Thyroid gland (tissue), 4 donors: ENCODE measurements at regions not wholly inside any gene's neighbourhood (a gene's known extent, or its start where the extent isn't known, plus 50 kb on each side); places are given as distances from the start of the nearest gene placed in this dataset.

Experiments used
- DNase-seq, 2 donors: peaks; one replicate each; pipeline ENCODE4 v3.0.0-alpha.2; 2019
- H3K27ac ChIP-seq, 3 donors: fragments of 200-600 bp; sonication (generic); 1 replicate in 2 of 3; 2 replicates in 1 of 3; pipeline ENCODE4 v1.5.1; 2016 to 2019; ENCODE audit warnings: mild to moderate bottlenecking in 1 of 3, moderate library complexity in 1 of 3
- H3K27me3 ChIP-seq: fragments of 200-600 bp; sonication (generic); one replicate; pipeline ENCODE4 v1.5.1; 2019
- H3K36me3 ChIP-seq, 2 donors: fragments of 200-600 bp; sonication (generic); one replicate each; pipeline ENCODE4 v1.5.1; 2016 to 2019
- H3K4me1 ChIP-seq, 2 donors: fragments of 200-600 bp; sonication (generic); one replicate each; pipeline ENCODE4 v1.5.1; 2017 to 2019
- H3K4me3 ChIP-seq, 3 donors: fragments of 200-600 bp; sonication (generic); replicated peaks in 1 of 3; 1 replicate in 2 of 3; 2 replicates in 1 of 3; pipeline ENCODE4 v1.5.1; 2016; ENCODE audit warnings: mild to moderate bottlenecking in 1 of 3
- H3K9me3 ChIP-seq: fragments of 200-600 bp; sonication (generic); one replicate; pipeline ENCODE4 v1.5.1; 2017
- CTCF ChIP-seq, 6 experiments: fragments of 200-600 bp in 3 of 6; fragments of 450-650 bp in 3 of 6; sonication (generic) in 3 of 6; IDR thresholded peaks; one replicate each; pipeline ENCODE4 v1.5.1; 2016 to 2019; ENCODE audit warnings: antibody characterized with exemption in 6 of 6, mild to moderate bottlenecking in 2 of 6, inconsistent platforms in 1 of 6, moderate library complexity in 1 of 6
- POLR2A ChIP-seq, 2 donors: fragments of 450-650 bp; IDR thresholded peaks; one replicate each; pipeline ENCODE4 v1.6.1; 2017; ENCODE audit warnings: antibody characterized with exemption in 2 of 2, mild to moderate bottlenecking in 2 of 2, moderate library complexity in 1 of 2
- WGBS, 2 donors: methylation state at CpG; one replicate each; pipeline ENCODE4 v1.1.5; 2017; 5-methylcytosine and 5-hydroxymethylcytosine counted together
- intact Hi-C: fragments of 100-400 bp; cut with DNase I; formaldehyde crosslinking; loops from one replicate; pipeline ENCODE4 v1.15.1; 2023

GRCh38 chr1:38577385-38577784 is 282.2 kb downstream of the RRAGC start:
- H3K4me3 ChIP-seq, result no peak overlapping the region
- WGBS, 2 donors, result 53 to 64% methylated on average over 4 of the region's 4 CpGs
- no peak overlapping the region for H3K27ac ChIP-seq
- no peak for TF ChIP-seq POLR2A (IDR thresholded peaks at IDR 0.05)
- TF ChIP-seq CTCF (IDR thresholded peaks at IDR 0.05), result no peak
- no peaks in the 10 kb centered on the region for H3K9me3 ChIP-seq
- intact Hi-C loops, result no loop called here
- no peak for DNase-seq
- peaks cover 7% of the 10 kb centered on the region for H3K27me3 ChIP-seq
- peaks cover 6 to 8% of the 10 kb centered on the region in 2 donors for H3K4me1 ChIP-seq
- H3K36me3 ChIP-seq, result no peaks in the 10 kb centered on the region

GRCh38 chr1:38576241-38576640 is 283.3 kb downstream of the RRAGC start:
- Histone ChIP-seq H3K36me3 (no peaks in the 10 kb centered on the region), H3K27ac (no peak overlapping the region), H3K4me1 (peaks cover 6 to 8% of the 10 kb centered on the region in 2 donors), H3K9me3 (no peaks in the 10 kb centered on the region), H3K4me3 (no peak overlapping the region), H3K27me3 (peaks cover 7% of the 10 kb centered on the region)
- DNase-seq, result no peak
- intact Hi-C loops, result no loop called here
- no peak for TF ChIP-seq CTCF (IDR thresholded peaks at IDR 0.05)
- WGBS, 2 donors, result 85 to 93% methylated on average over 4 to 5 of the region's 6 CpGs

- Histone ChIP-seq H3K4me3 (no peak overlapping the region), H3K27ac (no peak overlapping the region), H3K27me3 (no peaks in the 10 kb centered on the region), H3K4me1 (no peaks in the 10 kb centered on the region), H3K36me3 (no peaks in the 10 kb centered on the region), H3K9me3 (no peaks in the 10 kb centered on the region)
- WGBS, 2 donors, result 43 to 55% methylated on average over 4 of the region's 4 CpGs
- TF ChIP-seq CTCF (IDR thresholded peaks at IDR 0.05), result no peak
- TF ChIP-seq POLR2A (IDR thresholded peaks at IDR 0.05), result no peak
- no peak for DNase-seq
- intact Hi-C loops, result no loop called here
These were observed 287.8 kb downstream of the RRAGC start for GRCh38 chr1:38571726-38572125.

- no peak for TF ChIP-seq POLR2A (IDR thresholded peaks at IDR 0.05)
- TF ChIP-seq CTCF (IDR thresholded peaks at IDR 0.05), result no peak
- Histone ChIP-seq H3K27me3 (no peaks in the 10 kb centered on the region), H3K27ac (no peak overlapping the region), H3K4me3 (no peak overlapping the region), H3K36me3 (no peaks in the 10 kb centered on the region), H3K9me3 (no peaks in the 10 kb centered on the region), H3K4me1 (no peaks in the 10 kb centered on the region)
- no peak for DNase-seq
- intact Hi-C loops, result no loop called here
- 77 to 93% methylated on average over 3 of the region's 3 CpGs for WGBS, 2 donors
These were observed 289.0 kb downstream of the RRAGC start for GRCh38 chr1:38570657-38570975.

GRCh38 chr1:38569932-38570656 is 289.5 kb downstream of the RRAGC start:
- Histone ChIP-seq H3K9me3 (no peaks in the 10 kb centered on the region), H3K27ac (no peak overlapping the region), H3K4me3 (no peak overlapping the region), H3K4me1 (no peaks in the 10 kb centered on the region), H3K36me3 (no peaks in the 10 kb centered on the region), H3K27me3 (no peaks in the 10 kb centered on the region)
- WGBS, 2 donors, result 72 to 77% methylated on average over 26 of the region's 26 CpGs
- TF ChIP-seq POLR2A (IDR thresholded peaks at IDR 0.05), result no peak
- TF ChIP-seq CTCF (IDR thresholded peaks at IDR 0.05), result no peak
- DNase-seq, result no peak
- intact Hi-C loops, result no loop called here
